ENCODE measurements at regions not wholly inside any gene's neighbourhood (a gene's known extent, or its start where the extent isn't known, plus 50 kb on each side); places are given as distances from the start of the nearest gene placed in this dataset.

- DNase-seq (ENCODE audit: low read depth) = no peak
- no peak for TF ChIP-seq CTCF (IDR thresholded peaks at IDR 0.05; ENCODE audit: low read depth, low read length)
- TF ChIP-seq MAX (IDR thresholded peaks at IDR 0.05; ENCODE audit: low read depth, low read length) = no peak
- TF ChIP-seq POLR2A (IDR thresholded peaks at IDR 0.05; ENCODE audit: extremely low read depth, insufficient read length) = no peak
- H3K4me3 ChIP-seq (ENCODE audit: low read depth, low read length) = no peak overlapping the region
These were observed 149.9 kb downstream of the TMX3 start for GRCh38 chr18:68564961-68565360.

GRCh38 chr18:68564351-68564750 lies 150.6 kb downstream of the TMX3 start:
- no peak for DNase-seq (ENCODE audit: low read depth)
- no peak overlapping the region for H3K4me3 ChIP-seq (ENCODE audit: low read depth, low read length)
- TF ChIP-seq POLR2A (IDR thresholded peaks at IDR 0.05; ENCODE audit: extremely low read depth, insufficient read length) (no peak), MYC (IDR thresholded peaks at IDR 0.05; ENCODE audit: low read depth, low read length) (no peak), CTCF (IDR thresholded peaks at IDR 0.05; ENCODE audit: low read depth, low read length) (no peak), MAX (IDR thresholded peaks at IDR 0.05; ENCODE audit: low read depth, low read length) (no peak)

GRCh38 chr18:68560128-68560527 lies 154.8 kb downstream of the TMX3 start:
- no peak overlapping the region for H3K4me3 ChIP-seq (ENCODE audit: low read depth, low read length)
- TF ChIP-seq POLR2A (IDR thresholded peaks at IDR 0.05; ENCODE audit: extremely low read depth, insufficient read length) = no peak
- no peak for TF ChIP-seq MYC (IDR thresholded peaks at IDR 0.05; ENCODE audit: low read depth, low read length)
- no peak for TF ChIP-seq MAX (IDR thresholded peaks at IDR 0.05; ENCODE audit: low read depth, low read length)
- no peak for TF ChIP-seq CTCF (IDR thresholded peaks at IDR 0.05; ENCODE audit: low read depth, low read length)
- DNase-seq (ENCODE audit: low read depth) = no peak

- DNase-seq (ENCODE audit: low read depth) = no peak
- TF ChIP-seq MAX (IDR thresholded peaks at IDR 0.05; ENCODE audit: low read depth, low read length) (no peak), CTCF (IDR thresholded peaks at IDR 0.05; ENCODE audit: low read depth, low read length) (no peak), POLR2A (IDR thresholded peaks at IDR 0.05; ENCODE audit: extremely low read depth, insufficient read length) (no peak)
- no peak overlapping the region for H3K4me3 ChIP-seq (ENCODE audit: low read depth, low read length)
These were observed 157.7 kb downstream of the TMX3 start for GRCh38 chr18:68557183-68557582.

GRCh38 chr18:68555879-68556301 lies 159.0 kb downstream of the TMX3 start:
- no peak overlapping the region for H3K4me3 ChIP-seq (ENCODE audit: low read depth, low read length)
- no peak for TF ChIP-seq MAX (IDR thresholded peaks at IDR 0.05; ENCODE audit: low read depth, low read length)
- no peak for TF ChIP-seq MYC (IDR thresholded peaks at IDR 0.05; ENCODE audit: low read depth, low read length)
- no peak for TF ChIP-seq CTCF (IDR thresholded peaks at IDR 0.05; ENCODE audit: low read depth, low read length)
- no peak for TF ChIP-seq POLR2A (IDR thresholded peaks at IDR 0.05; ENCODE audit: extremely low read depth, insufficient read length)
- no peak for DNase-seq (ENCODE audit: low read depth)
